Panc1 (cell line): ENCODE measurements at regions not wholly inside any gene's neighbourhood (a gene's known extent, or its start where the extent isn't known, plus 50 kb on each side); places are given as distances from the start of the nearest gene placed in this dataset.
"Not testable (repeated sequence)": the region's sequence is repeated elsewhere in the genome, so short reads cannot be mapped to it uniquely, and the experiment has no call there.

Source experiments
- ATAC-seq: fragments of 200-7000 bp; cut with Tn5 transposase; 2 replicates; pipeline ENCODE4 v1.9.1; 2020; ENCODE audit warnings: mild to moderate bottlenecking, moderate library complexity
- BruUV-seq: library from RNA; stranded (reverse); fragments of 400-500 nt; replicated peaks from 2 replicates; lab custom pipeline; 2021; lab: Mats Ljungman, UMichigan
- CTCF ChIA-PET: fragments of 300-600 bp; sonication (Branson Sonifier 250); formaldehyde crosslinking; loops from one replicate; lab custom pipeline; 2022; ENCODE audit warnings: antibody characterized with exemption; lab: Charles Lee
- POLR2A ChIA-PET: fragments of 300-600 bp; sonication (Branson Sonifier 250); formaldehyde crosslinking; loops from one replicate; lab custom pipeline; 2022; ENCODE audit warnings: antibody characterized with exemption; lab: Charles Lee
- DNase-seq: peaks from one replicate; pipeline ENCODE4 v3.0.0-alpha.2; 2010; ENCODE audit warnings: low read depth, low spot score
- H3K27ac ChIP-seq: 2 replicates; pipeline ENCODE4 v1.5.1; 2011; ENCODE audit warnings: mild to moderate bottlenecking, low read length, inconsistent platforms
- H3K27me3 ChIP-seq: fragments of 200-500 bp; sonication (Bioruptor generic); 2 replicates; pipeline ENCODE4 v1.6.0; 2014; ENCODE audit warnings: low read length, inconsistent platforms; ENCODE audit not compliant: control insufficient read depth, insufficient read depth
- H3K36me3 ChIP-seq: fragments of 200-500 bp; sonication (Bioruptor generic); 2 replicates; pipeline ENCODE4 v1.5.1; 2014; ENCODE audit warnings: inconsistent platforms, mild to moderate bottlenecking, low read length, moderate library complexity; ENCODE audit not compliant: control insufficient read depth, insufficient read depth
- H3K4me1 ChIP-seq: 2 replicates; pipeline ENCODE4 v1.5.1; 2011; ENCODE audit warnings: inconsistent platforms, mild to moderate bottlenecking, low read length, moderate library complexity; ENCODE audit not compliant: control insufficient read depth, insufficient read depth
- H3K4me3 ChIP-seq, 2 experiments: 2 replicates each; pipeline ENCODE4 v1.5.1; 2011 to 2012; ENCODE audit warnings: low read depth in 2 of 2, low read length in 2 of 2, mild to moderate bottlenecking in 2 of 2, inconsistent platforms in 1 of 2, moderate library complexity in 1 of 2
- H3K9me3 ChIP-seq: fragments of 200-500 bp; sonication (Bioruptor generic); 2 replicates; pipeline ENCODE4 v1.5.1; 2014; ENCODE audit warnings: low read depth, mild to moderate bottlenecking, inconsistent platforms, low read length, moderate library complexity; ENCODE audit not compliant: control insufficient read depth, insufficient read depth
- POLR2AphosphoS5 ChIP-seq: IDR thresholded peaks from 2 replicates; pipeline ENCODE4 v1.6.1; 2012; ENCODE audit warnings: mild to moderate bottlenecking, low read depth, low read length, moderate library complexity
- SIN3A ChIP-seq: IDR thresholded peaks from 2 replicates; pipeline ENCODE4 v1.6.1; 2012; ENCODE audit warnings: low read depth, mild to moderate bottlenecking, low read length, moderate library complexity, borderline replicate concordance; ENCODE audit not compliant: insufficient read depth
- TCF7L2 ChIP-seq: IDR thresholded peaks from 2 replicates; pipeline ENCODE4 v1.6.1; 2011; ENCODE audit warnings: mild to moderate bottlenecking, low read depth, low read length, inconsistent platforms
- in situ Hi-C: cut with HindIII; loops from 2 replicates; pipeline ENCODE4 v1.10.0; 2016; ENCODE audit warnings: low sequenced_read_pairs, low pct_unique_long_range_greater_than_20kb
- intact Hi-C: fragments of 100-400 bp; cut with micrococcal nuclease; formaldehyde crosslinking; loops from one replicate; pipeline ENCODE4 v1.10.0; 2022; ENCODE audit not compliant: unreplicated experiment
- TF ChIP-seq, protein P1 (sequence below), 2 experiments: IDR thresholded peaks; 2 replicates each; pipeline ENCODE4 v1.6.1; 2011 to 2012; ENCODE audit warnings: low read depth in 2 of 2, control low read depth in 1 of 2, low read length in 1 of 2, mild to moderate bottlenecking in 1 of 2, moderate library complexity in 1 of 2; ENCODE audit not compliant: insufficient read depth in 1 of 2
- TF ChIP-seq, protein P2 (sequence below): fragments of 450-650 bp; IDR thresholded peaks from 2 replicates; pipeline ENCODE4 v1.5.1; 2017; ENCODE audit warnings: mild to moderate bottlenecking

DNA sequence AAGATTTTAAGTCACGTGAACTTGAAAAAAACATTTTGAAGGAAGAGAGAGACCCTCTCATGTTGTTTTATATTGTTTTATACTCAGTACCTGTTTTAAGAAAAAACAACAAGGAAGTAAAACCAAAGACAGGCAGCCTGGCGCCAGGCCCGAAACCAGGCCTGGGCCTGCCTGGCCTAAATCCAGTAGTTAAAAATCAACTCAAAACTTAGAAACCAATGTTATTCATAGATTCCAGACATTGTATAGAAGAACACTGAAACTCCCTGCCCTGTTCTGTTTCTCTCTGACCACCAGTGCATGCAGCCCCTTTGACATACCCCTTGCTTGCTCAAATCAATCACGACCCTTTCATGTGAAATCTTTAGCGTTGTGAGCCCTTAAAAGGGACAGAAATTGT is 762.4 kb upstream of the POU3F4 start:
- H3K9me3 ChIP-seq, H3K36me3 ChIP-seq, BruUV-seq, DNase-seq, H3K4me3 ChIP-seq, H3K4me1 ChIP-seq, in situ Hi-C loops, ATAC-seq, intact Hi-C loops, H3K27me3 ChIP-seq, POLR2A ChIA-PET, H3K27ac ChIP-seq: not testable (repeated sequence)
- CTCF ChIA-PET = interaction anchor here (0.7 kb wide), 1 partner anchor 887 kb away, joined by 4 read pairs; no protein-coding TSS in a partner anchor

DNA sequence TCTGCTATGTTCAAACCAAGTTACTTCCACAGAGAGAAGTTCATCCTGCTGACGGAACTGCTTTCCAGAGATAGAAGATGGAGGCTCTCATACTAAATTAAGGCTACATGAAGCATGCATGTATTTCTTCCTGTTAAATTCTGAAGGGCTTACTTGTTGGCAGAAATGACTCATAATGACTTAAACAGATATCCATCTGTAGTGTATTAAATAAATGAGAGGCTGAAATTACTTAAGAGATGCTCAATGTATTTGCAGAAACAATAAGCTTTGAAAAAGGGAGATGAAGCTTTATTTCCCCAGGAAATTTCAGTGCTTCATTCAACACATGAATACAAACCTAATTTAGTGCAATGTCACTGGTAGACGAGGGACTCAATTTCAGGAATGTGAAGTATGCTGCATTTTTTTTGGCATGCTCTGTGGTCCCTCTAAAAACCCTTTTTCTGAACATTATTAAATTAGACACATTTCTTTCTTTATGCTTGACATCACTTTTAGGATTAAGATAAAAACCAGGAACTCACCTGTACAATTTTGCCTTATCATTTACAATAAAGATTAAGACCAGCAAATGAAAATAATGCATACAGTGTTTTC is 759.1 kb upstream of the POU3F4 start:
- no TSS peak for BruUV-seq
- no peaks in the 10 kb centered on the region for H3K27me3 ChIP-seq
- intact Hi-C loops (no loop called here), in situ Hi-C loops (no loop called here)
- no peaks in the 10 kb centered on the region for H3K36me3 ChIP-seq
- no peak overlapping the region for H3K4me3 ChIP-seq
- DNase-seq = no peak
- H3K4me1 ChIP-seq = no peaks in the 10 kb centered on the region
- ChIA-PET CTCF (no interaction called here), POLR2A (no interaction called here)
- H3K9me3 ChIP-seq = no peaks in the 10 kb centered on the region
- no peak overlapping the region for H3K27ac ChIP-seq
- TF ChIP-seq, protein P1, sequence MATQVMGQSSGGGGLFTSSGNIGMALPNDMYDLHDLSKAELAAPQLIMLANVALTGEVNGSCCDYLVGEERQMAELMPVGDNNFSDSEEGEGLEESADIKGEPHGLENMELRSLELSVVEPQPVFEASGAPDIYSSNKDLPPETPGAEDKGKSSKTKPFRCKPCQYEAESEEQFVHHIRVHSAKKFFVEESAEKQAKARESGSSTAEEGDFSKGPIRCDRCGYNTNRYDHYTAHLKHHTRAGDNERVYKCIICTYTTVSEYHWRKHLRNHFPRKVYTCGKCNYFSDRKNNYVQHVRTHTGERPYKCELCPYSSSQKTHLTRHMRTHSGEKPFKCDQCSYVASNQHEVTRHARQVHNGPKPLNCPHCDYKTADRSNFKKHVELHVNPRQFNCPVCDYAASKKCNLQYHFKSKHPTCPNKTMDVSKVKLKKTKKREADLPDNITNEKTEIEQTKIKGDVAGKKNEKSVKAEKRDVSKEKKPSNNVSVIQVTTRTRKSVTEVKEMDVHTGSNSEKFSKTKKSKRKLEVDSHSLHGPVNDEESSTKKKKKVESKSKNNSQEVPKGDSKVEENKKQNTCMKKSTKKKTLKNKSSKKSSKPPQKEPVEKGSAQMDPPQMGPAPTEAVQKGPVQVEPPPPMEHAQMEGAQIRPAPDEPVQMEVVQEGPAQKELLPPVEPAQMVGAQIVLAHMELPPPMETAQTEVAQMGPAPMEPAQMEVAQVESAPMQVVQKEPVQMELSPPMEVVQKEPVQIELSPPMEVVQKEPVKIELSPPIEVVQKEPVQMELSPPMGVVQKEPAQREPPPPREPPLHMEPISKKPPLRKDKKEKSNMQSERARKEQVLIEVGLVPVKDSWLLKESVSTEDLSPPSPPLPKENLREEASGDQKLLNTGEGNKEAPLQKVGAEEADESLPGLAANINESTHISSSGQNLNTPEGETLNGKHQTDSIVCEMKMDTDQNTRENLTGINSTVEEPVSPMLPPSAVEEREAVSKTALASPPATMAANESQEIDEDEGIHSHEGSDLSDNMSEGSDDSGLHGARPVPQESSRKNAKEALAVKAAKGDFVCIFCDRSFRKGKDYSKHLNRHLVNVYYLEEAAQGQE (IDR thresholded peaks at IDR 0.05; ENCODE audit: insufficient read depth in 1 of 2, low read depth in 2 of 2, low read length in 1 of 2) = no peak
- TF ChIP-seq, protein P2, sequence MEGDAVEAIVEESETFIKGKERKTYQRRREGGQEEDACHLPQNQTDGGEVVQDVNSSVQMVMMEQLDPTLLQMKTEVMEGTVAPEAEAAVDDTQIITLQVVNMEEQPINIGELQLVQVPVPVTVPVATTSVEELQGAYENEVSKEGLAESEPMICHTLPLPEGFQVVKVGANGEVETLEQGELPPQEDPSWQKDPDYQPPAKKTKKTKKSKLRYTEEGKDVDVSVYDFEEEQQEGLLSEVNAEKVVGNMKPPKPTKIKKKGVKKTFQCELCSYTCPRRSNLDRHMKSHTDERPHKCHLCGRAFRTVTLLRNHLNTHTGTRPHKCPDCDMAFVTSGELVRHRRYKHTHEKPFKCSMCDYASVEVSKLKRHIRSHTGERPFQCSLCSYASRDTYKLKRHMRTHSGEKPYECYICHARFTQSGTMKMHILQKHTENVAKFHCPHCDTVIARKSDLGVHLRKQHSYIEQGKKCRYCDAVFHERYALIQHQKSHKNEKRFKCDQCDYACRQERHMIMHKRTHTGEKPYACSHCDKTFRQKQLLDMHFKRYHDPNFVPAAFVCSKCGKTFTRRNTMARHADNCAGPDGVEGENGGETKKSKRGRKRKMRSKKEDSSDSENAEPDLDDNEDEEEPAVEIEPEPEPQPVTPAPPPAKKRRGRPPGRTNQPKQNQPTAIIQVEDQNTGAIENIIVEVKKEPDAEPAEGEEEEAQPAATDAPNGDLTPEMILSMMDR = no peak
- TF ChIP-seq POLR2AphosphoS5 = no peak
- no peak for TF ChIP-seq TCF7L2
- TF ChIP-seq SIN3A = no peak
- ATAC-seq = no peak

DNA sequence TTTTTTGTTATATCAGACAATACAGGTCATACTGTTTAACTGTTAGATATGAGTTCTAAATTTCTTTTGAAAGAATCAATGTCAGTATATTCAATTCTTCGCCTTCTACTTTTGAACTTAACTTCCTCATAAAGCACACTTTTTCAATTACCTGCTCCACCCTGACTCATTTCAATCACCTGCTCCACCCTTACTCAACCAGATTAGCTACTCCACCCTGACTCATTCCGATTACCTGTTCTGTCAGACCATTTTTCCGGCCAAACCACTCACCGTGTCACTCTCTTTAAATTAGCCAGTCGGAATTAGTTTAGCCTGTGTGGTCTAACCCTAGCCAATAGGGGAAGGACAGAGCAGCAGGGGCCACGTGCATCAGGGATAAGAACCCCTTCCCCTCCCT is 751.8 kb upstream of the POU3F4 start:
- DNase-seq (no peak), ATAC-seq (no peak)
- intact Hi-C loops = no loop called here
- Histone ChIP-seq H3K9me3 (no peaks in the 10 kb centered on the region), H3K36me3 (no peaks in the 10 kb centered on the region), H3K4me1 (no peaks in the 10 kb centered on the region), H3K4me3 (no peak overlapping the region), H3K27me3 (no peaks in the 10 kb centered on the region), H3K27ac (no peak overlapping the region)
- no TSS peak for BruUV-seq
- no peak for TF ChIP-seq POLR2AphosphoS5
- TF ChIP-seq SIN3A = no peak
- TF ChIP-seq TCF7L2 = no peak
- TF ChIP-seq, protein P2 = no peak
- TF ChIP-seq, protein P1 (IDR thresholded peaks at IDR 0.05; ENCODE audit: insufficient read depth in 1 of 2, low read depth in 2 of 2, low read length in 1 of 2) = no peak
- ChIA-PET POLR2A (no interaction called here), CTCF (no interaction called here)
- in situ Hi-C loops = no loop called here
